Prostate gland (tissue), 2 donors: ENCODE measurements at regions not wholly inside any gene's neighbourhood (a gene's known extent, or its start where the extent isn't known, plus 50 kb on each side); places are given as distances from the start of the nearest gene placed in this dataset.
A peak's percentile ranks its signal among the peaks of the same experiment; 100 is the strongest.

ENCODE experiments used
- DNase-seq: peaks from one replicate; pipeline ENCODE4 v3.0.0-alpha.2; 2019; ENCODE audit warnings: low spot score
- H3K27ac ChIP-seq, 2 donors: fragments of 200-600 bp; sonication (generic); 2 replicates each; pipeline ENCODE4 v1.5.1; 2017 to 2019
- H3K27me3 ChIP-seq: fragments of 200-600 bp; sonication (generic); replicated peaks from 2 replicates; pipeline ENCODE4 v1.5.1; 2019; ENCODE audit not compliant: insufficient read depth
- H3K36me3 ChIP-seq, 2 donors: fragments of 200-600 bp; sonication (generic); 1 replicate in 1 of 2; 2 replicates in 1 of 2; pipeline versions ENCODE4 v1.5.1 to v1.8.1; 2017 to 2019
- H3K4me1 ChIP-seq: fragments of 200-600 bp; sonication (generic); replicated peaks from 2 replicates; pipeline ENCODE4 v1.5.1; 2019
- H3K4me3 ChIP-seq, 2 donors: fragments of 200-600 bp; sonication (generic); 2 replicates each; pipeline ENCODE4 v1.5.1; 2017 to 2019
- H3K9me3 ChIP-seq: fragments of 200-600 bp; sonication (generic); 2 replicates; pipeline ENCODE4 v1.5.1; 2017
- POLR2A ChIP-seq: fragments of 450-650 bp; IDR thresholded peaks from one replicate; pipeline ENCODE4 v1.6.1; 2016; ENCODE audit warnings: antibody characterized with exemption, mild to moderate bottlenecking
- POLR2AphosphoS5 ChIP-seq: sonication (generic); formaldehyde crosslinking; IDR thresholded peaks from one replicate; pipeline ENCODE4 v1.6.1; 2017; ENCODE audit warnings: antibody characterized with exemption
- whole genome bisulfite sequencing: methylation state at CpG from one replicate; pipeline ENCODE4 v1.1.5; 2018; 5-methylcytosine and 5-hydroxymethylcytosine counted together
- intact Hi-C: fragments of 100-400 bp; cut with DNase I; formaldehyde crosslinking; loops from one replicate; pipeline ENCODE4 v1.14.2; 2022
- TF ChIP-seq, protein P1 (sequence below), 4 experiments: fragments of 200-600 bp in 2 of 4; fragments of 450-650 bp in 2 of 4; sonication (generic) in 2 of 4; IDR thresholded peaks; 1 replicate in 3 of 4; 2 replicates in 1 of 4; pipeline ENCODE4 v1.5.1; 2016 to 2019; ENCODE audit warnings: antibody characterized with exemption in 4 of 4, mild to moderate bottlenecking in 2 of 4, moderate library complexity in 2 of 4

DNA sequence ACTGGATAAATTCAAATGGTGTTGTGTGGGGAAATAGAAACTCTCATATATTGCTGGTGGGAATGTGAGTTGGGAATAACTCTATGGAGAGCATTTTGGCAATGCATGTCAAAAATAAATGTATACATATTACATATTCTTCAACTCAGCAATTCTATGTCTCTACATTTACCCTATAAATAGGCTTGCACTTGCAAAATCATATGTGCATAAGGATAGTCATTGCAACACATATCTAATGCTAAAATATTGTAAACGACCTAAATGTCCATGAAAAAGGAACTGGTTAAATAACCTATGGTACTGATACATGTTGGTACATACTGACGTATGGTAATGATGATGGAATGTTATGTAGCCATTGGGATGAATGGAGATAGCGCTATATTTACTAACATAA, 94.5 kb upstream of the CHD1 start:
- 90% methylated on average over 3 of the region's 3 CpGs for WGBS
- H3K27ac ChIP-seq: no peak overlapping the region
- no peaks in the 10 kb centered on the region for H3K36me3 ChIP-seq
- intact Hi-C loops: no loop called here
- H3K27me3 ChIP-seq: no peaks in the 10 kb centered on the region
- DNase-seq: no peak
- H3K4me3 ChIP-seq: no peak overlapping the region
- no peaks in the 10 kb centered on the region for H3K9me3 ChIP-seq
- no peaks in the 10 kb centered on the region for H3K4me1 ChIP-seq
- TF ChIP-seq POLR2A (no peak), POLR2AphosphoS5 (no peak)
- TF ChIP-seq, protein P1, sequence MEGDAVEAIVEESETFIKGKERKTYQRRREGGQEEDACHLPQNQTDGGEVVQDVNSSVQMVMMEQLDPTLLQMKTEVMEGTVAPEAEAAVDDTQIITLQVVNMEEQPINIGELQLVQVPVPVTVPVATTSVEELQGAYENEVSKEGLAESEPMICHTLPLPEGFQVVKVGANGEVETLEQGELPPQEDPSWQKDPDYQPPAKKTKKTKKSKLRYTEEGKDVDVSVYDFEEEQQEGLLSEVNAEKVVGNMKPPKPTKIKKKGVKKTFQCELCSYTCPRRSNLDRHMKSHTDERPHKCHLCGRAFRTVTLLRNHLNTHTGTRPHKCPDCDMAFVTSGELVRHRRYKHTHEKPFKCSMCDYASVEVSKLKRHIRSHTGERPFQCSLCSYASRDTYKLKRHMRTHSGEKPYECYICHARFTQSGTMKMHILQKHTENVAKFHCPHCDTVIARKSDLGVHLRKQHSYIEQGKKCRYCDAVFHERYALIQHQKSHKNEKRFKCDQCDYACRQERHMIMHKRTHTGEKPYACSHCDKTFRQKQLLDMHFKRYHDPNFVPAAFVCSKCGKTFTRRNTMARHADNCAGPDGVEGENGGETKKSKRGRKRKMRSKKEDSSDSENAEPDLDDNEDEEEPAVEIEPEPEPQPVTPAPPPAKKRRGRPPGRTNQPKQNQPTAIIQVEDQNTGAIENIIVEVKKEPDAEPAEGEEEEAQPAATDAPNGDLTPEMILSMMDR (IDR thresholded peaks at IDR 0.05): no peak

DNA sequence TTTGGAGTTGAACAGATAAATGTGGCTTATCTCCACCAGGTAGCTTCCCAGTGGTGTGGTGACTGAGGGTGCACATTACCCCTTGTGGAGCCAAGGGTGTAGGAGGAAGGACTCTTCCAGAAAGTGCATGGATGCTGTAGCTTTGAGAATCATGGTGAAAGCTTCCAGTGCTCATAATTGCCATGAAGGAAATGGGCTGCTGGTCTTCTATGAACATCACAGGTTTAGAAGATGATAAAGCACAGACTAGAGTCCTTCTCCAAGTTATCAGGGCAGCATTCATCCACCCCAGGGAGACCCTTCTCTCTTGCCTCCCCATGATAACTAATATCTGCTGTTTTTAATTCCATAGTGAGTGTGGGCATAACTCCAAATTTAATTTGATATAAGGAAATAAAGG, 93.4 kb upstream of the CHD1 start:
- intact Hi-C loops: no loop called here
- no peaks in the 10 kb centered on the region for H3K36me3 ChIP-seq
- no peaks in the 10 kb centered on the region for H3K27me3 ChIP-seq
- no peak overlapping the region for H3K4me3 ChIP-seq
- no peak overlapping the region for H3K27ac ChIP-seq
- H3K4me1 ChIP-seq: no peaks in the 10 kb centered on the region
- DNase-seq: no peak
- TF ChIP-seq, protein P1 (IDR thresholded peaks at IDR 0.05): no peak
- TF ChIP-seq POLR2AphosphoS5 (no peak), POLR2A (no peak)
- H3K9me3 ChIP-seq: no peaks in the 10 kb centered on the region

DNA sequence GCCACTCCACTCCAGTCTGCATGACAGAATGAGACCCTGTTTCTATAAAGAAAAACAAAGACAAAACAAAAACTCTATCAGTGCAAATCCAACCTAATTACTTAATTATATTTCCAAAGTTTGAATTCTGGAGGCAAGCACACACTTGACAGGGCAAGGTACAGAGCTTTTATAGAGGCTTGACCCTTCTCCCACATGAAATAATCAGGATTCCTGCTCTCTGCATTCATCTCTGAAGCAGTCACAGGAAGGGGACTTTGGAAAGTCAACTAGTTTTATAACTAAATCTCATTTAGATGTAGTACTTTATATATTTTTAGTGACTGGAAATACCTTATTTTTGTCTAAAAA, 91.9 kb upstream of the CHD1 start:
- no peaks in the 10 kb centered on the region for H3K4me1 ChIP-seq
- TF ChIP-seq POLR2A (no peak), POLR2AphosphoS5 (no peak)
- TF ChIP-seq, protein P1 (IDR thresholded peaks at IDR 0.05): no peak
- H3K4me3 ChIP-seq: no peak overlapping the region
- no peak overlapping the region for H3K27ac ChIP-seq
- no peaks in the 10 kb centered on the region for H3K9me3 ChIP-seq
- no peaks in the 10 kb centered on the region for H3K36me3 ChIP-seq
- no peaks in the 10 kb centered on the region for H3K27me3 ChIP-seq
- no peak for DNase-seq
- intact Hi-C loops: no loop called here

DNA sequence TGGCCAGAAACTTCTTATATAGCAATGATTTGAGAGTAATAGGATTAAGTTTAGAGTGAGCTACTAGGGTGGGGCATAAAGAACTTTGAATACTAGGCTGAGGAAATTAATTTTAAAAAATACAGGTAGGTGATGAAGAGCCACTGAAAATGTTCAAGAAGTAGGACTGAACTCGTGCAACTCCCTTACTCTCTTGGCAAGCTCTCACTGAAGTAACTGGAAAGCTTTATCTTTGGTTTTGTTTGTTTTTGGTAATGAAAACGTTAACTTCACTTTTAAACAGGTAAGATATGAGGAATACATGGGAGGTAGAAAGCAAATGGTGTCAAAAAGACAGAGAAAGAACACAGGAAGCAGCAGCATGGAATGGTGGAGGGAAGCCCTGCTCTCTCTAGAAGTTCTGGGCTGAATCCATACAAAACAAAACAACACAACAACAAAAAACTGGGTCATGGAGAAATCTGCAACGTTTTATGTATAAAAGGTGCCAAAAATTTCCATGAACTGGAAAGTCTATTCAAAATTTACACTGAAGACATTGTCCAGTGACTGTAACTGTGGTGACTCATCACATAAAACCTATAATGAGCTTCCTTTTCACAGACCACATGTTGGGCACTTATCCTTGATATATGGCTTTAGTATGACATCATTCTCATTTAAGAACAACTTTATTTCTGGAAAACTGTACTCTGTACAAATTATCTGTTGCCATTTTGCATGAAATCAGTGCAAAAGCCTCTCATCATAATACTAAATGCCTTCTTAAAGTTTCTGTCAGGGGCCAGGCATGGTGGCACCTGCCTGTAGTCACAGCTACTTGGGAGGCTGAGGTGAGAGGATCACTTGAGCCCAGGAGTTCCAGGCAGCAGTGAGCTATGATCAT, 91.2 kb upstream of the CHD1 start:
- WGBS: 11% methylated on average over 3 of the region's 3 CpGs
- H3K27ac ChIP-seq: no peak overlapping the region
- TF ChIP-seq POLR2AphosphoS5: peak; percentile 33
- TF ChIP-seq, protein P1 (IDR thresholded peaks at IDR 0.05): no peak

DNA sequence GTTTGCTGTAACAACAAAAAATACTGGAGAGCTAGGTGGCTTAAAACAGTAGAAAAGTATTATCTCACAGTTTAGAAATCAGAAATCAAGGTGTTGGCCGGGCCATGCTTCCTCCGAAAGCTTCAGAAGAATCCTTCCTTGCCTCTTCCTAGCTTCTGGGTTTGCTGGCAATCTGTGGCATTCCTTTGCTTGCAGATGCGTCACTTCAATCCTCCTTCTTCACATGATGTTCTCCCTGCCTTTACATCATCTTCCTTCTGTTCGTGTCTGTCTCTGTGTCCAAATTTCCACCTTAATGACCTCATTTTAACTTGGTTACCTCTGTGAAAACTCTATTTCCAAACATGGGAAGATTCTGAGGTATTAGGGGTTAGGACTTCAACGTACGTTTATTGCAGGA, 90.4 kb upstream of the CHD1 start:
- intact Hi-C loops: no loop called here
- no peak for TF ChIP-seq POLR2AphosphoS5
- no peak for TF ChIP-seq POLR2A
- TF ChIP-seq, protein P1 (IDR thresholded peaks at IDR 0.05): no peak

More for the DNA sequence above, 91.2 kb upstream of the CHD1 start:
- no peaks in the 10 kb centered on the region for H3K9me3 ChIP-seq
- no peak overlapping the region for H3K4me3 ChIP-seq
- intact Hi-C loops: no loop called here
- no peak for DNase-seq
- no peaks in the 10 kb centered on the region for H3K36me3 ChIP-seq
- no peaks in the 10 kb centered on the region for H3K27me3 ChIP-seq
- H3K4me1 ChIP-seq: no peaks in the 10 kb centered on the region

More for the DNA sequence above, 90.4 kb upstream of the CHD1 start:
- Histone ChIP-seq H3K4me1 (no peaks in the 10 kb centered on the region), H3K27ac (no peak overlapping the region), H3K4me3 (no peak overlapping the region), H3K27me3 (no peaks in the 10 kb centered on the region), H3K36me3 (no peaks in the 10 kb centered on the region), H3K9me3 (no peaks in the 10 kb centered on the region)
- WGBS: 81% methylated on average over 6 of the region's 6 CpGs
- no peak for DNase-seq
